PC-3 (cell line): ENCODE measurements at regions not wholly inside any gene's neighbourhood (a gene's known extent, or its start where the extent isn't known, plus 50 kb on each side); places are given as distances from the start of the nearest gene placed in this dataset.
"Not testable (repeated sequence)": the region's sequence is repeated elsewhere in the genome, so short reads cannot be mapped to it uniquely, and the experiment has no call there.

Experiments
- ATAC-seq: fragments of 200-7000 bp; cut with Tn5 transposase; 2 replicates; pipeline ENCODE4 v1.9.1; 2020; ENCODE audit warnings: mild to moderate bottlenecking, moderate library complexity
- BruUV-seq: library from RNA; stranded (reverse); fragments of 400-500 nt; replicated peaks from 2 replicates; lab custom pipeline; 2021; lab: Mats Ljungman, UMichigan
- CTCF ChIA-PET: fragments of 300-600 bp; sonication (Branson Sonifier 250); formaldehyde crosslinking; loops from one replicate; lab custom pipeline; 2022; ENCODE audit warnings: antibody characterized with exemption; lab: Charles Lee
- POLR2A ChIA-PET: fragments of 300-600 bp; sonication (Branson Sonifier 250); formaldehyde crosslinking; loops from one replicate; lab custom pipeline; 2022; ENCODE audit warnings: antibody characterized with exemption; ENCODE audit not compliant: unreplicated experiment; lab: Charles Lee
- DNase-seq: peaks from one replicate; pipeline ENCODE4 v3.0.0-alpha.2; 2015
- H2AFZ ChIP-seq: fragments of 300-600 bp; sonication (generic); 2 replicates; pipeline ENCODE4 v1.6.0; 2016; ENCODE audit warnings: antibody characterized with exemption, low read length
- H3F3A ChIP-seq: fragments of 300-600 bp; sonication (generic); one replicate; pipeline ENCODE4 v1.6.0; 2017; ENCODE audit warnings: antibody characterized with exemption, low read length, control low read depth, mild to moderate bottlenecking; ENCODE audit not compliant: unreplicated experiment
- H3K27ac ChIP-seq: fragments of 300-600 bp; sonication (generic); 2 replicates; pipeline ENCODE4 v1.5.1; 2016; ENCODE audit warnings: mild to moderate bottlenecking, low read length
- H3K27me3 ChIP-seq: fragments of 300-600 bp; sonication (generic); 2 replicates; pipeline ENCODE4 v1.6.1; 2016; ENCODE audit warnings: low read length, mixed read lengths
- H3K36me3 ChIP-seq: fragments of 300-600 bp; sonication (generic); 2 replicates; pipeline ENCODE4 v1.6.1; 2016; ENCODE audit warnings: low read depth, mixed run types, low read length, mixed read lengths
- H3K4me1 ChIP-seq: fragments of 300-600 bp; sonication (generic); 2 replicates; pipeline ENCODE4 v1.5.1; 2016; ENCODE audit warnings: low read length; ENCODE audit not compliant: insufficient read depth
- H3K4me2 ChIP-seq: fragments of 300-600 bp; sonication (generic); 2 replicates; pipeline ENCODE4 v1.6.0; 2016; ENCODE audit warnings: low read length
- H3K4me3 ChIP-seq: fragments of 300-600 bp; sonication (generic); 2 replicates; pipeline ENCODE4 v1.5.1; 2016; ENCODE audit warnings: mild to moderate bottlenecking, low read length, mixed read lengths
- H3K79me2 ChIP-seq: fragments of 300-600 bp; sonication (generic); 2 replicates; pipeline ENCODE4 v1.6.1; 2017; ENCODE audit warnings: low read length, mixed read lengths
- H3K9ac ChIP-seq: fragments of 300-600 bp; sonication (generic); 2 replicates; pipeline ENCODE4 v1.6.0; 2016; ENCODE audit warnings: mild to moderate bottlenecking, low read length
- H3K9me2 ChIP-seq: fragments of 300-600 bp; sonication (generic); replicated peaks from 2 replicates; pipeline ENCODE4 v1.6.1; 2016; ENCODE audit warnings: mixed run types, low read length, mixed read lengths
- H3K9me3 ChIP-seq: fragments of 300-600 bp; sonication (generic); 2 replicates; pipeline ENCODE4 v1.6.1; 2016; ENCODE audit warnings: low read length, mixed read lengths
- H4K20me1 ChIP-seq: fragments of 300-600 bp; sonication (generic); 2 replicates; pipeline ENCODE4 v1.6.1; 2016; ENCODE audit warnings: low read length, mixed read lengths
- CTCF ChIP-seq: fragments of 300-600 bp; sonication (generic); conservative IDR thresholded peaks from 2 replicates; pipeline ENCODE4 v1.5.1; 2017; ENCODE audit warnings: antibody characterized with exemption, low read depth, mild to moderate bottlenecking, low read length
- EZH2 ChIP-seq: fragments of 300-600 bp; sonication (generic); IDR thresholded peaks from one replicate; pipeline ENCODE4 v1.6.1; 2017; ENCODE audit warnings: antibody characterized with exemption, mild to moderate bottlenecking, low read length; ENCODE audit not compliant: unreplicated experiment
- EZH2phosphoT487 ChIP-seq: fragments of 300-600 bp; sonication (generic); IDR thresholded peaks from 2 replicates; pipeline ENCODE4 v1.6.1; 2018; ENCODE audit warnings: mild to moderate bottlenecking, antibody characterized with exemption, low read length, borderline replicate concordance
- intact Hi-C: fragments of 100-400 bp; cut with micrococcal nuclease; formaldehyde crosslinking; loops from 2 replicates; pipeline ENCODE4 v1.9.0; 2023

- ChIA-PET POLR2A (no interaction called here), CTCF (no interaction called here)
- Histone ChIP-seq H2AFZ (no peak overlapping the region), H3K9me2 (no peaks in the 10 kb centered on the region), H3K4me1 (no peaks in the 10 kb centered on the region), H3F3A (no peaks in the 10 kb centered on the region), H3K4me3 (no peak overlapping the region), H4K20me1 (no peaks in the 10 kb centered on the region), H3K27me3 (no peaks in the 10 kb centered on the region), H3K79me2 (no peaks in the 10 kb centered on the region), H3K9ac (no peak overlapping the region), H3K36me3 (no peaks in the 10 kb centered on the region), H3K27ac (no peak overlapping the region), H3K9me3 (no peaks in the 10 kb centered on the region), H3K4me2 (no peak overlapping the region)
- DNase-seq (no peak), ATAC-seq (no peak)
- intact Hi-C loops: no loop called here
- no peak for TF ChIP-seq EZH2
- TF ChIP-seq EZH2phosphoT487: no peak
- no peak for TF ChIP-seq CTCF
- BruUV-seq: no TSS peak
Observed at GRCh38 chr21:22356663-22357062, 1358.5 kb downstream of the NCAM2 start.

GRCh38 chr21:22359599-22359998 lies 1361.4 kb downstream of the NCAM2 start:
- POLR2A ChIA-PET, H3F3A ChIP-seq, CTCF ChIA-PET, H3K79me2 ChIP-seq, H3K27ac ChIP-seq, intact Hi-C loops, H3K4me2 ChIP-seq, H3K4me3 ChIP-seq, H2AFZ ChIP-seq, H3K36me3 ChIP-seq, H3K4me1 ChIP-seq, H3K9me3 ChIP-seq, BruUV-seq, DNase-seq, H3K9ac ChIP-seq, ATAC-seq, H4K20me1 ChIP-seq, H3K27me3 ChIP-seq, H3K9me2 ChIP-seq: not testable (repeated sequence)

- no peaks in the 10 kb centered on the region for H3K27me3 ChIP-seq
- no peak overlapping the region for H3K9ac ChIP-seq
- BruUV-seq: no TSS peak
- H3K4me3 ChIP-seq: no peak overlapping the region
- POLR2A ChIA-PET: no interaction called here
- H3K9me2 ChIP-seq: no peaks in the 10 kb centered on the region
- H4K20me1 ChIP-seq: no peaks in the 10 kb centered on the region
- ATAC-seq (no peak), DNase-seq (no peak)
- no peaks in the 10 kb centered on the region for H3K36me3 ChIP-seq
- no peaks in the 10 kb centered on the region for H3F3A ChIP-seq
- 0 out of 2 replicates have a peak overlapping the region, but pooled peaks have one; percentile 15 for H2AFZ ChIP-seq
- H3K4me2 ChIP-seq: no peak overlapping the region
- H3K9me3 ChIP-seq: no peaks in the 10 kb centered on the region; the same call in 1 of the 2 replicates
- no peak overlapping the region for H3K27ac ChIP-seq
- CTCF ChIA-PET: no interaction called here
- no peak for TF ChIP-seq CTCF
- no peak for TF ChIP-seq EZH2phosphoT487
- TF ChIP-seq EZH2: no peak
- no peaks in the 10 kb centered on the region for H3K4me1 ChIP-seq
- intact Hi-C loops: no loop called here
- no peaks in the 10 kb centered on the region for H3K79me2 ChIP-seq
Observed at GRCh38 chr21:22363504-22363903, 1365.3 kb downstream of the NCAM2 start.
